ENCODE measurements at regions not wholly inside any gene's neighbourhood (a gene's known extent, or its start where the extent isn't known, plus 50 kb on each side); places are given as distances from the start of the nearest gene placed in this dataset.

GRCh38 chr6:44060612-44061374 is 66.5 kb downstream of the MRPL14 start:
- DNase-seq (ENCODE audit: low read depth, low spot score), result no peak
- dilution Hi-C loops (cut with MboI; ENCODE audit: extremely low pct_ligation_motif_present, low sequenced_read_pairs) (no loop called here), intact Hi-C loops (cut with micrococcal nuclease) (no loop called here)
- BruUV-seq (replicated peaks), result no TSS peak
- Histone ChIP-seq H3K9me3 (replicated peaks; ENCODE audit: control insufficient read depth, insufficient read depth, low read length) (no peaks in the 10 kb centered on the region), H3K4me1 (ENCODE audit: control insufficient read depth, extremely low read depth, insufficient read depth, low read length) (peaks cover 47% of the 10 kb centered on the region), H3K4me2 (ENCODE audit: insufficient read depth, low read length) (no peak overlapping the region), H3K9me1 (replicated peaks; ENCODE audit: control insufficient read depth, extremely low read depth, insufficient read depth, low read length) (no peaks in the 10 kb centered on the region), H3K9ac (replicated peaks; ENCODE audit: extremely low read depth, insufficient read depth, low read length) (no peak overlapping the region), H4K20me1 (replicated peaks; ENCODE audit: control insufficient read depth, extremely low read depth, insufficient read depth, low read length) (no peaks in the 10 kb centered on the region), H3K27ac (ENCODE audit: insufficient read depth, low read depth, low read length) (no peak overlapping the region), H3K36me3 (ENCODE audit: control insufficient read depth in 2 of 2, extremely low read depth in 1 of 2, insufficient read depth in 2 of 2, low read length in 2 of 2) (no peaks in the 10 kb centered on the region), H3K79me2 (ENCODE audit: control insufficient read depth, insufficient read depth, low read length) (no peaks in the 10 kb centered on the region), H3K27me3 (ENCODE audit: control insufficient read depth in 2 of 2, insufficient read depth in 2 of 2, low read length in 2 of 2) (no peaks in the 10 kb centered on the region), H2AFZ (ENCODE audit: low read depth, low read length) (no peak overlapping the region), H3K4me3 (replicated peaks in 1 of 3; ENCODE audit: insufficient read depth in 1 of 3, low read depth in 1 of 3, low read length in 3 of 3) (no peak overlapping the region)
- ChIA-PET POLR2A (no interaction called here), CTCF (interaction anchor here (2.5 kb wide), 1 partner anchor 14 kb away, joined by 9 read pairs; no protein-coding TSS in a partner anchor)
- no peak for TF ChIP-seq POLR2AphosphoS5 (IDR thresholded peaks at IDR 0.05; ENCODE audit: insufficient read depth, low read depth, low read length)
- TF ChIP-seq GATA2 (IDR thresholded peaks at IDR 0.05; ENCODE audit: insufficient read depth, insufficient read length, low read depth, low read length), result no peak
- TF ChIP-seq EZH2 (IDR thresholded peaks at IDR 0.05; ENCODE audit: borderline replicate concordance, low read depth, low read length, severe bottlenecking), result no peak
- TF ChIP-seq FOS (IDR thresholded peaks at IDR 0.05; ENCODE audit: borderline replicate concordance, insufficient read depth, low read length), result no peak
- no peak for TF ChIP-seq MAX (IDR thresholded peaks at IDR 0.05; ENCODE audit: insufficient read depth, insufficient read length)
- TF ChIP-seq MYC (IDR thresholded peaks at IDR 0.05; ENCODE audit: low read depth, low read length), result no peak
- TF ChIP-seq, protein P1, sequence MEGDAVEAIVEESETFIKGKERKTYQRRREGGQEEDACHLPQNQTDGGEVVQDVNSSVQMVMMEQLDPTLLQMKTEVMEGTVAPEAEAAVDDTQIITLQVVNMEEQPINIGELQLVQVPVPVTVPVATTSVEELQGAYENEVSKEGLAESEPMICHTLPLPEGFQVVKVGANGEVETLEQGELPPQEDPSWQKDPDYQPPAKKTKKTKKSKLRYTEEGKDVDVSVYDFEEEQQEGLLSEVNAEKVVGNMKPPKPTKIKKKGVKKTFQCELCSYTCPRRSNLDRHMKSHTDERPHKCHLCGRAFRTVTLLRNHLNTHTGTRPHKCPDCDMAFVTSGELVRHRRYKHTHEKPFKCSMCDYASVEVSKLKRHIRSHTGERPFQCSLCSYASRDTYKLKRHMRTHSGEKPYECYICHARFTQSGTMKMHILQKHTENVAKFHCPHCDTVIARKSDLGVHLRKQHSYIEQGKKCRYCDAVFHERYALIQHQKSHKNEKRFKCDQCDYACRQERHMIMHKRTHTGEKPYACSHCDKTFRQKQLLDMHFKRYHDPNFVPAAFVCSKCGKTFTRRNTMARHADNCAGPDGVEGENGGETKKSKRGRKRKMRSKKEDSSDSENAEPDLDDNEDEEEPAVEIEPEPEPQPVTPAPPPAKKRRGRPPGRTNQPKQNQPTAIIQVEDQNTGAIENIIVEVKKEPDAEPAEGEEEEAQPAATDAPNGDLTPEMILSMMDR (IDR thresholded peaks at IDR 0.05; ENCODE audit: extremely low read depth in 1 of 2, insufficient read depth in 1 of 2, low read depth in 1 of 2, low read length in 2 of 2), result no peak
- TF ChIP-seq JUN (IDR thresholded peaks at IDR 0.05; ENCODE audit: borderline replicate concordance, insufficient read depth, insufficient read length, low read depth), result no peak
- no peak for TF ChIP-seq POLR2A (IDR thresholded peaks at IDR 0.05; ENCODE audit: low read depth, low read length)
- FAIRE-seq, result no peak

Data from endothelial cell of umbilical vein (primary cell).